Right cardiac atrium (tissue), 5 donors: ENCODE measurements at regions not wholly inside any gene's neighbourhood (a gene's known extent, or its start where the extent isn't known, plus 50 kb on each side); places are given as distances from the start of the nearest gene placed in this dataset.

Experiments used
- ATAC-seq, 2 donors: fragments of 200-7000 bp; cut with Tn5 transposase; one replicate each; pipeline versions ENCODE4 v1.8.0 to v1.9.1; 2020; ENCODE audit warnings: moderate library complexity in 2 of 2, mild to moderate bottlenecking in 1 of 2
- DNase-seq, 3 donors: peaks; one replicate each; pipeline ENCODE4 v3.0.0-alpha.2; 2020
- H3K27ac ChIP-seq: one replicate; pipeline ENCODE4 v1.5.1; 2013; ENCODE audit warnings: mild to moderate bottlenecking, low read length, control low read depth, moderate library complexity
- H3K27me3 ChIP-seq: one replicate; pipeline ENCODE4 v1.6.1; 2013; ENCODE audit not compliant: control insufficient read depth, insufficient read depth
- H3K4me1 ChIP-seq: one replicate; pipeline ENCODE4 v1.6.1; 2013; ENCODE audit warnings: low read length; ENCODE audit not compliant: control insufficient read depth, insufficient read depth
- H3K4me3 ChIP-seq: one replicate; pipeline ENCODE4 v1.5.1; 2013; ENCODE audit warnings: low read length, control low read depth
- H3K9me3 ChIP-seq: one replicate; pipeline ENCODE4 v1.6.1; 2013; ENCODE audit warnings: low read length; ENCODE audit not compliant: control insufficient read depth
- WGBS: extraction: QIAGEN DNeasy Blood & Tissue Kit; methylation state at CpG from one replicate; pipeline ENCODE4 v1.1.7; 2013; 5-methylcytosine and 5-hydroxymethylcytosine counted together
- intact Hi-C, 4 donors: fragments of 100-400 bp; cut with DNase I; formaldehyde crosslinking; loops; one replicate each; pipeline versions ENCODE4 v1.11.0 to v1.14.0; 2022 to 2023
- donor health status: healthy with polysubstance abuse.
- donor health status: DM: no; HTN: yes; CAD: no.
- donor health status: DM: no; HTN: no; CAD: no.
- donor health status: DM: no; HTN: yes; CAD: no; lungs with severe emphysema.
- donor health status: DM: yes; HTN: yes; CAD: no.

DNA sequence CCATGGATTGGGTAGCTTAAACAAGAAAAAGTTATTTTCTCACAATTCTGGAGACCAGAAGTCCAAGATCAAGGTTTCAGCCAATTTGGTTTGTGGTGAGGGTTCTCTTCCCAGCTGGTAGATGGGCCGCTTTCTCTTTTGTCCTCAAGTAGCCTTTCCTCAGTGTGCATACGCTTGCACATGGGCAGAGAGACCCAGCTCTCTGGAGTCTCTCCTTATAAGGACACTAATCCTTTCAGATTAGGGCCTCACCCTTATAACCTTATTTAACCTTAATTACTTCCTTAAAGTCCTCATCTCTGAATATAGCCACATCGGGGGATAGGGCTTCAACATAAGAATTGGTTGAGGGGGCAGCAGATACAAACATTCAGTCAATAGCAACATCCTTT, 68.4 kb upstream of the NLK start:
- intact Hi-C loops = no loop called here
- ATAC-seq (no peak), DNase-seq (no peak)
- no peaks in the 10 kb centered on the region for H3K27me3 ChIP-seq
- 93% methylated on average over 3 of the region's 3 CpGs for WGBS
- no peaks in the 10 kb centered on the region for H3K9me3 ChIP-seq
- H3K4me1 ChIP-seq = no peaks in the 10 kb centered on the region
- no peak overlapping the region for H3K4me3 ChIP-seq
- H3K27ac ChIP-seq = no peak overlapping the region

DNA sequence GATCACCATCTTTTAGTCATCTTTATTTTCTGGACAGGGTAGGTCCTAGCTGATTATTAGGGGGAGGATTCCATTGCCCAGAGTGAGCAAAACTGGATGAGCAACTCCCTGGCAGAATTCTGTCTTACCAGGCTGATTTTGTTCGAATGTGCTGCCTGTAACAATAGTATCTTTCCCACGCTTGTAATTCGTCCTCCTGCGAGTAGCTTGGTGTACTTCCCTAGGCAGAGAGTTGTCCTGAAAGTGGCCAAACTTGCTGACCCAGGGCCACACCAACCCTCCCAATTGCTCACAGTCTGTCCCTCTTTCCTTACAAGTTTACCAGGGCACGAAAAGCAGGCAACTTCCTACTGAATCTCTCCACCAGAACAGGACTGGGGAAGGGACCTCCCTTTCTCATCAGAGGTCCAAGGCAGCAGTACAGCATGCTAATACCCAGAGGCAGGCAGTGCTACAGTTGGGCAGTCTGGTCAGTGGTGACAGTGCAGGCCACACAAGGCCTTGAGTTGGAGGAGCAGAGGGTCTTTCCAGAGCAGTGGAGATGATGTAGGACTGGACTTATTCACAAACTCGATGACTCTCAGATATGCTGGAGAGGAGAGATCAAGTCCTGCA, 67.8 kb upstream of the NLK start:
- no peak for DNase-seq
- ATAC-seq = no peak
- Histone ChIP-seq H3K9me3 (no peaks in the 10 kb centered on the region), H3K4me3 (no peak overlapping the region), H3K27ac (no peak overlapping the region), H3K27me3 (no peaks in the 10 kb centered on the region), H3K4me1 (no peaks in the 10 kb centered on the region)
- WGBS = 81% methylated on average over 6 of the region's 6 CpGs
- intact Hi-C loops = no loop called here

DNA sequence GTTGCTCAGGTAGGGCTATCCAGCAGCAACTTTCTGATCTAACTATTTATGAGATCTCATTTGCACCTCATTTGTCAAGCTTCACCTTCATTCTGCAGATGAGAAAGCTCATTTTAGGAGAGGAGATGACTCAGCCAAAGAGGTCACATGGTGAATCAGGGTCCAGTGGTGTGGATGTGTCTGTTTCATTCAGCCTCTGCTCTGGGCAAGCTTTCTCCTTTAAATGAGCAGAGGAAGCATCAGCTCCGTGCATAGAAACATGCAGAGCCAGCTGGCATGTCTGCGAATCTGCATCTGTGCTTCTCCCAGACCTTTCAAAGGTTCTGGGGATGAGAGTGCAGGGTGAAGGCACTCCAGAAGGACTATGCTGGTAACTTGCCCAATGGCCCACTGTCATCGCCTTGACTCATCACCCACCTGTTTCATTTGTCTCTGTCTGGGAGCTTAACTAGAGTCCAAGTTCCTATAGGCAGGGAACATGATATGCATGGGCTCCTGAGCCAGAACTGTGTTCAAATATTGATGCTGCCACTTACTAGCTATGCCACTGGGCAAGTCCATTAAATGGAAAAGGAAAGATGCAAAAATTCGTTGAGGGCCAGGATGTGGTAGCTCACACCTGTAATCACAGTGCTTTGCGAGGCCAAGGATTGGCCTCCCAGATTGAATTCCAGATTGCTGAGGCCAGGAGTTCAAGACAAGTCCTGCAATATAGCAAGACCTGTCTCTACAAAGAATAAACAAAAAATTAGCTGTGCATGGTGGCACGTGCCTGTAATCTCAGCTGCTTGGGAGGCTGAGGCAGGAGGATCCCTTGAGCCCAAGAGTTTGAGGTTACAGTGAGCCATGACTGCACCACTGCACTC, 67.1 kb upstream of the NLK start:
- intact Hi-C loops = no loop called here
- DNase-seq (no peak), ATAC-seq (no peak)
- Histone ChIP-seq H3K4me1 (no peaks in the 10 kb centered on the region), H3K27me3 (no peaks in the 10 kb centered on the region), H3K27ac (no peak overlapping the region), H3K9me3 (no peaks in the 10 kb centered on the region), H3K4me3 (no peak overlapping the region)
- WGBS = 69% methylated on average over 6 of the region's 6 CpGs

DNA sequence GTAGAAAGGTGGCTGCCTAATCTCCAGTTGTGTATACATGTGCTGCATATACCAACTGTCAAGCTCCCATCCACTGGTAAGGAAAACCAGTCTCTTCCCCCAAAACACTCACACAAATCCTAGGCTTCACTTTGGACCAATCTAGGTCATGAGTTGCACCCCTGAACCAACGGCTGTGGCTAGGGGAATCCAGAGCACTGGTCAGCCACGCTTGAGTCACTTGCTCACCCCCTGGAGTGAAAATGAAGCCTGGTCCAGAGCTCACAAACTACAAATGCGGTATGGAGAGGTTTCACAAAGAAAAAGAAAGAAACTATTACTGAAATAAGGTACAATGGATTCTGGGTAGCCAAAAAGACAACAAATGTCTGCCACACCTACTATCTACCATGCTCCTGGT, 66.1 kb upstream of the NLK start:
- Histone ChIP-seq H3K4me3 (no peak overlapping the region), H3K27me3 (no peaks in the 10 kb centered on the region), H3K27ac (no peak overlapping the region), H3K4me1 (no peaks in the 10 kb centered on the region), H3K9me3 (no peaks in the 10 kb centered on the region)
- ATAC-seq (no peak), DNase-seq (no peak)
- intact Hi-C loops = no loop called here
- 88% methylated on average over 3 of the region's 3 CpGs for WGBS

DNA sequence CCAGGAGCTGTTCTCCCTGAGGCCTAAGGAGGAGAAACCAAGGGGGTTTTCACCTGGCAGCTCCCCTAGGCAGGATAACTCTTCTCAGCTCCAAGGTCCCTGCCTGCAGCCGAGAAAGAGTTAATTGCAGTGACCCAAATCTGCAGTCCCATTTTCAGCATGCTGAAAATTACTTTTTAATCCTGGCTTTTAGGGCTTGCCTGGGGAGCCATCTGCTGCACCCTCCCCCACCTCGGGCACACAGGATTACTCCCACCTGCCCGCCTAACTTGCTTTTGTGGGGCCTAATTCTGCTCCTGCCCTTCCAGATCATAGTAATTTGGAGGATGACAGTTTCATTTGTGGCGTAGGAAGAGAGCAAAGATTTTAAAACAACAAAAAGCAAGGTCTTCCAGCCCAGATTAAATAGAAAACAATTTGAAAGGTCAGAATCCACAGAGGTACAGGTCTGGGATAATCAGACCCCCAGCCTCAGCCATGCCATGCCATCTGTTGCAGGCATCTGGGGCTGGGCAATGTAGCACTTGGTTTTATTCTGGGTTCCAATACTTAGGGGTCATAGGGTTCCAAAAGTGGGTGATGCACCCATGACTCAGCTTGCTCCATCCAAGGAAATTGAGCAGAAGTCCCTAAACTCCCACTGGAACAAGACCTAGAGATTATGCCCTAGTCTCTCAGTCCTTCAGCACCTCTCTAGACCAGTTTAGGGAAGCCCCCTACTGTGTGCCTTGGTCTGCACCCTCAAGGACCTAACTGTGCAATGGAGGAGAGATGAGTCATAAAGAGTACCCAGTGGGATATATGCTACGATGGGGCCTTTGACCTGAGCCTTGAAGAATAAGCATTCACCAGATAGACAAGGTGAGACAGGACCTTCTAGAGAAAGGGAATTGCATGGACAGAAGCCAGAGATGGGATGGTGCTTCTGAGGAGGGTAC, 64.5 kb upstream of the NLK start:
- no peak for DNase-seq
- no peak for ATAC-seq
- H3K9me3 ChIP-seq = no peaks in the 10 kb centered on the region
- intact Hi-C loops = no loop called here
- H3K27me3 ChIP-seq = no peaks in the 10 kb centered on the region
- WGBS = 81% methylated on average over 5 of the region's 5 CpGs
- H3K4me1 ChIP-seq = no peaks in the 10 kb centered on the region
- peak overlapping the region; percentile 20 for H3K27ac ChIP-seq
- no peak overlapping the region for H3K4me3 ChIP-seq

DNA sequence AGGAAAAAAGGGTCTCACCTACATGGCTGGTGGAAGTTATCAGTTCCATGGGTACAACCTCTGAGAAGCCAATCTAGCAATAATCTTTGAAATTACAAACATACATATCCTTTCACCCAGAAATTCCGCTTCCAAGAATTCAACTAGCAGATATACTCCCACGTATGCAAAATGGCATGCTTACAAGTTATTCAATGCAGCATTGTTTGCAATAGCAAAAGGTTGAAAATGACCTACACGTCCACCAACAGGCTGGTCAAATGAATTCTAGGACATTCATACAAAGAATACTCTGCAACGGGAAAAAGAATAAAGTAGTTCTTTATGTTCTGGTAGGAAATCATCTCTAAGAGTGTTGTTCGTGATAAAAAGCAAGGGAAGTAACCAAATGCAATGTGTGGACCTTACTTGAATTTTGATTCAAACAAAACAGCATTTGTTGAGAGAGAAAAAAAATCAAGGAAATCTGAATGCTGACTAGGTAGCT, 63.7 kb upstream of the NLK start:
- Histone ChIP-seq H3K27me3 (no peaks in the 10 kb centered on the region), H3K27ac (peak overlapping the region; percentile 20), H3K4me3 (no peak overlapping the region), H3K9me3 (no peaks in the 10 kb centered on the region), H3K4me1 (no peaks in the 10 kb centered on the region)
- ATAC-seq (no peak), DNase-seq (no peak)
- intact Hi-C loops = no loop called here
- WGBS = 39% methylated on average over 5 of the region's 5 CpGs

DNA sequence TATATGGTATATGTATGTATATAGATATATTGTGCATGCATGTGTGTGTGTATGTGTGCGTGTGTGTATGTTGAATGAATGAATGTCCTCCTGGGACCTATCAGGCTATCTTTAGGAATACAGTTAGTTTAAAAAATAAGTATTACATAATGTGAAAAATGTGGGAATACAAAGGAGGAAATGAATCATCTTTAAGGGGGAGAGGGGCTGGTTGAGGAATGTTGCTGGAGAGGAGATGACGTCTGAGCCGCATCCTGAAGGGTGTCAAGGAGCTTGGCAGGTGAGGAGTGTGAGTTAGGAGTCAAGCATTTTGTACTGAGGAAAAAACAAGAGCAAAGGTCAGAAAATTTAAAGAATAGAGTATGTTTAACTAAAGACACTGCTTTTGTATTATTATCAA, 62.4 kb upstream of the NLK start:
- DNase-seq (no peak), ATAC-seq (peak; percentile 26 to 52)
- intact Hi-C loops = no loop called here
- H3K27ac ChIP-seq = no peak overlapping the region
- H3K27me3 ChIP-seq = no peaks in the 10 kb centered on the region
- H3K9me3 ChIP-seq = no peaks in the 10 kb centered on the region
- 42% methylated on average over 3 of the region's 3 CpGs for WGBS
- no peak overlapping the region for H3K4me3 ChIP-seq
- H3K4me1 ChIP-seq = peaks cover 3% of the 10 kb centered on the region

DNA sequence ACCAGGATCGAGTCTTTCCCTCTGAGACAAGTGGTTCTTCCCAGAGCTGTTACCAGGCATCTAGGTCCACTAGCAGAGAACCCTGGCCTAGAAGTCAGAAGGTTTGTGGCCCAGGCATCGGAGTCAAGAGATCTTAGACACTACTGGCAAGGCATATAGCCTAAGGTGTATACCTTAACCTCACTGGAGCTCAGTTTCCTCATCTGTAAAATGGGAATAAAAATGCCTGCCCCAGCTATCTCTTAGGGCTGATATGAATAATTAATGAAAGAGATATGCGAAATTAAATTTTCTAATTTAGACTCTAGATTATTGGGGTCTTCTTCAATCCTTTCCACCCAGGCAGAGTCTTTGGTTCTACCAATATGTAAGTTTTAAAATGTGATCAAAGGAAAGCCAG, 60.5 kb upstream of the NLK start:
- Histone ChIP-seq H3K4me1 (peaks cover 3% of the 10 kb centered on the region), H3K9me3 (no peaks in the 10 kb centered on the region), H3K27ac (no peak overlapping the region), H3K4me3 (no peak overlapping the region), H3K27me3 (no peaks in the 10 kb centered on the region)
- 90% methylated on average over 3 of the region's 3 CpGs for WGBS
- intact Hi-C loops = no loop called here
- ATAC-seq = no peak
- no peak for DNase-seq

DNA sequence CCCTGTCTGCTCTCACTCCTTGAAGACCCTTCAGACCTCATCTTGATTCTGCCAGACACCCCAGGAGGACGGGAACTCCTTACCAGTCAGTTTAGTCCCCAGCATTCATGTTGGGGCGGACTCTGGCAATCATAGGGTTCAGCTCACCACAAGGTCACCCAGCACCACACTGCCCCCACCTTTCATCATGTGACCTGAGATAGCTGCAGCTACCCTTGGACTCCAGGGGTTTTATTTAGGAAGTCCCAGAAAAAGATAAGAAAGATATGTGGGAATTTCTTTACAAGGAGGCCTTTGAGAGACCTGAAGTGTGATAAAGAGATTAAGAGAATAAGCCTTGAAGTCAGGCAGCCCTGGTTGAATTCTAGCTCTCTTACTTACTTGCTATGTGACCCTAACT, 59.8 kb upstream of the NLK start:
- Histone ChIP-seq H3K27me3 (no peaks in the 10 kb centered on the region), H3K9me3 (no peaks in the 10 kb centered on the region), H3K4me1 (peaks cover 3% of the 10 kb centered on the region), H3K27ac (no peak overlapping the region), H3K4me3 (no peak overlapping the region)
- 76% methylated on average over 2 of the region's 2 CpGs for WGBS
- ATAC-seq (no peak), DNase-seq (no peak)
- intact Hi-C loops = no loop called here

DNA sequence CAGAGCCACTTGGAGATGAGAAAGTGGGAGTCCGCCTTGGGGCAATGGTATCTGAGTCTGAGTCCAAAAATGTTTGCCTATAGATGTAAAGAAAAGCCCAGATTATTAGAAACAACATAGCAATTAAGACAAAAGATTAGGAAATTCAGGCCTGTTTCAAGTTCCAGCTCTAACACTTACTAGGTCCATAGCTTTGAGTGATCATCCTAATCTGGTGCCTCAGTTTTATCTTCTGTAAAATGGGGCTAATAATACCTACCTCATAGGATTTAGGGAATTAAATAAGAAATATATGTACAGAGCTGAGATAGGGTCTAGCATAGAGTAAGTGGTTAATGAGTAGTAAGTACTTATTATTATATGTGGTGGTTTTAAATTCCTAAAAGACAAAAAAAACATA, 58.6 kb upstream of the NLK start:
- ATAC-seq (no peak), DNase-seq (no peak)
- WGBS = 76% methylated on average over 1 of the region's 1 CpG
- Histone ChIP-seq H3K4me3 (no peak overlapping the region), H3K4me1 (peaks cover 3% of the 10 kb centered on the region), H3K27ac (no peak overlapping the region), H3K9me3 (no peaks in the 10 kb centered on the region), H3K27me3 (no peaks in the 10 kb centered on the region)
- intact Hi-C loops = no loop called here

DNA sequence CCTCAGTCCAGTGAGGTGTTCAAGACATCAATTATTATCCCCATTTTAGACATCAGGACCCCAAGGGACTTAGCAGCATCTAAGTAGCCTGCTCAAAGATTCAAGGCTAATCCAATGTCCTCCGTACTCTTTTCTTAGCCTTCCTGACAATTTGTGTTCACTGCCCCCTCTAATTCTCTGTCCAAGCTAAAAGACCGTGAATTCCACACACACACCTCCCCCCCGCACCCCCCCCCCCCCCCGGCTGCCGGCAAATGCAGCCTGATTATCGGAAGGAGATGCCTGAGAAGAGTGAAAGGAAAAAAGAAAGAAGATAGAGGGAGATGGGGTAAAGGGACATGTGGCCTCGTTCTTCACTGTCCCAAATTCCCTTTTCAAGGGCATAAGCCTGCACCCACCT, 58.1 kb upstream of the NLK start:
- intact Hi-C loops = no loop called here
- Histone ChIP-seq H3K27me3 (no peaks in the 10 kb centered on the region), H3K9me3 (no peaks in the 10 kb centered on the region), H3K4me3 (no peak overlapping the region), H3K27ac (peak overlapping the region; percentile 43), H3K4me1 (peaks cover 3% of the 10 kb centered on the region)
- DNase-seq (no peak), ATAC-seq (no peak)
- 21% methylated on average over 7 of the region's 7 CpGs for WGBS
